ENCODE measurements at regions not wholly inside any gene's neighbourhood (a gene's known extent, or its start where the extent isn't known, plus 50 kb on each side); places are given as distances from the start of the nearest gene placed in this dataset.

- H3K9me3 ChIP-seq = no peaks in the 10 kb centered on the region
- H3K36me3 ChIP-seq (replicated peaks in 1 of 2; ENCODE audit: control insufficient read depth in 1 of 2, insufficient read depth in 2 of 2, low read length in 1 of 2) = no peaks in the 10 kb centered on the region
- H3K27ac ChIP-seq (ENCODE audit: low read depth in 2 of 2, low read length in 1 of 2) = no peak overlapping the region
- H3K9me2 ChIP-seq = no peaks in the 10 kb centered on the region
- H3K9ac ChIP-seq = no peak overlapping the region
- TF ChIP-seq GABPA (IDR thresholded peaks at IDR 0.05; ENCODE audit: low read depth) (no peak), RAD21 (IDR thresholded peaks at IDR 0.05; ENCODE audit: low read length) (no peak), EZH2phosphoT487 (IDR thresholded peaks at IDR 0.05; ENCODE audit: borderline replicate concordance, low read depth) (no peak), NRF1 (IDR thresholded peaks at IDR 0.05; ENCODE audit: low read depth, low read length) (no peak), RFX5 (IDR thresholded peaks at IDR 0.05; ENCODE audit: low read length) (no peak), TCF12 (IDR thresholded peaks at IDR 0.05) (no peak), CHD2 (IDR thresholded peaks at IDR 0.05; ENCODE audit: low read length, partially characterized antibody) (no peak), RCOR1 (IDR thresholded peaks at IDR 0.05; ENCODE audit: low read length) (no peak), FOXJ3 (CRISPR knock-in tag; IDR thresholded peaks at IDR 0.05) (no peak), SIN3A (IDR thresholded peaks at IDR 0.05; ENCODE audit: borderline replicate concordance, low read depth, low read length) (no peak), POLR2AphosphoS5 (IDR thresholded peaks at IDR 0.05; ENCODE audit: low read depth, low read length) (no peak), JUND (IDR thresholded peaks at IDR 0.05) (no peak)
- H3K4me1 ChIP-seq (ENCODE audit: control insufficient read depth in 1 of 2, insufficient read depth in 2 of 2, low read depth in 1 of 2, low read length in 1 of 2) = no peaks in the 10 kb centered on the region
- 7% methylated on average over 3 of the region's 3 CpGs for WGBS (ENCODE audit: low lambda C conversion rate)
- no peaks in the 10 kb centered on the region for H3K27me3 ChIP-seq (ENCODE audit: insufficient read depth)
- DNase-seq = no peak
- H3K4me3 ChIP-seq (ENCODE audit: low read depth in 2 of 2, low read length in 1 of 2) = no peak overlapping the region
- no peaks in the 10 kb centered on the region for H3K79me2 ChIP-seq (ENCODE audit: insufficient read depth)
- H3F3A ChIP-seq (replicated peaks; ENCODE audit: insufficient read depth) = no peaks in the 10 kb centered on the region
- no peak overlapping the region for H3K4me2 ChIP-seq
- ChIA-PET POLR2A (no interaction called here), CTCF (interaction anchor here (0.7 kb wide), 1 partner anchor 118 kb away, joined by 3 read pairs; no protein-coding TSS in a partner anchor)
- H2AFZ ChIP-seq (ENCODE audit: low read depth) = no peak overlapping the region
- H4K20me1 ChIP-seq (ENCODE audit: insufficient read depth) = no peaks in the 10 kb centered on the region
Observed at GRCh38 chr7:42587806-42588205, 324.1 kb downstream of the C7orf25 start.

GRCh38 chr7:42580061-42580460 is 331.8 kb downstream of the C7orf25 start:
- ChIA-PET POLR2A (no interaction called here), CTCF (no interaction called here)
- Histone ChIP-seq H3K4me3 (ENCODE audit: low read depth in 2 of 2, low read length in 1 of 2) (no peak overlapping the region), H3K27me3 (ENCODE audit: insufficient read depth) (no peaks in the 10 kb centered on the region), H3K9me3 (peaks cover 9% of the 10 kb centered on the region; the same call in 1 of the 2 replicates), H3K79me2 (ENCODE audit: insufficient read depth) (no peaks in the 10 kb centered on the region), H3K27ac (ENCODE audit: low read depth in 2 of 2, low read length in 1 of 2) (no peak overlapping the region), H3F3A (replicated peaks; ENCODE audit: insufficient read depth) (no peaks in the 10 kb centered on the region), H2AFZ (ENCODE audit: low read depth) (no peak overlapping the region), H3K4me1 (ENCODE audit: control insufficient read depth in 1 of 2, insufficient read depth in 2 of 2, low read depth in 1 of 2, low read length in 1 of 2) (no peaks in the 10 kb centered on the region), H3K36me3 (replicated peaks in 1 of 2; ENCODE audit: control insufficient read depth in 1 of 2, insufficient read depth in 2 of 2, low read length in 1 of 2) (no peaks in the 10 kb centered on the region), H3K4me2 (no peak overlapping the region), H3K9ac (no peak overlapping the region), H3K9me2 (no peaks in the 10 kb centered on the region), H4K20me1 (ENCODE audit: insufficient read depth) (no peaks in the 10 kb centered on the region)
- DNase-seq = no peak
- TF ChIP-seq FOSL2 (IDR thresholded peaks at IDR 0.05; ENCODE audit: borderline replicate concordance, low read depth) (no peak), RFX5 (IDR thresholded peaks at IDR 0.05; ENCODE audit: low read length) (no peak), JUND (IDR thresholded peaks at IDR 0.05) (no peak), PBX3 (IDR thresholded peaks at IDR 0.05) (no peak), GABPA (IDR thresholded peaks at IDR 0.05; ENCODE audit: low read depth) (no peak), FOXJ3 (CRISPR knock-in tag; IDR thresholded peaks at IDR 0.05) (no peak)
- 27% methylated on average over 2 of the region's 2 CpGs for WGBS (ENCODE audit: low lambda C conversion rate)

Measured in SK-N-SH (cell line).